Cardiac muscle cell (in vitro differentiated cells and primary cell): ENCODE measurements at regions not wholly inside any gene's neighbourhood (a gene's known extent, or its start where the extent isn't known, plus 50 kb on each side); places are given as distances from the start of the nearest gene placed in this dataset.
"Not testable (repeated sequence)": the region's sequence is repeated elsewhere in the genome, so short reads cannot be mapped to it uniquely, and the experiment has no call there.

Source experiments
- DNase-seq, 2 donors: peaks; one replicate each; pipeline versions ENCODE4 v3.0.0 to v3.0.0-alpha.2; 2010 to 2017; ENCODE audit warnings: low read depth in 1 of 2, low spot score in 1 of 2
- H3K27ac ChIP-seq: fragments of 200-600 bp; sonication (generic); 2 replicates; pipeline ENCODE4 v1.5.1; 2016
- H3K27me3 ChIP-seq: fragments of 200-600 bp; sonication (generic); 2 replicates; pipeline ENCODE4 v1.6.0; 2016; ENCODE audit warnings: control low read depth
- H3K36me3 ChIP-seq: fragments of 200-600 bp; sonication (generic); 2 replicates; pipeline ENCODE4 v1.5.1; 2016; ENCODE audit warnings: control low read depth
- H3K4me1 ChIP-seq: fragments of 200-600 bp; sonication (generic); 2 replicates; pipeline ENCODE4 v1.8.1; 2017; ENCODE audit warnings: low read depth, mild to moderate bottlenecking, mixed run types
- H3K4me3 ChIP-seq: fragments of 200-600 bp; sonication (generic); 2 replicates; pipeline ENCODE4 v1.5.1; 2016; ENCODE audit warnings: mild to moderate bottlenecking
- H3K9me3 ChIP-seq: fragments of 200-600 bp; sonication (generic); 2 replicates; pipeline ENCODE4 v1.5.1; 2017; ENCODE audit warnings: low read depth, mild to moderate bottlenecking, control low read depth

- not testable (repeated sequence) for H3K4me3 ChIP-seq
Measured at GRCh38 chr16:31975826-31976419, 102.3 kb downstream of the ZNF267 start.

GRCh38 chr16:31978463-31978862 is 104.9 kb downstream of the ZNF267 start:
- H3K4me3 ChIP-seq, H3K27me3 ChIP-seq, H3K36me3 ChIP-seq, H3K27ac ChIP-seq, DNase-seq, H3K4me1 ChIP-seq, H3K9me3 ChIP-seq: not testable (repeated sequence)

More at GRCh38 chr16:31975826-31976419, 102.3 kb downstream of the ZNF267 start:
- DNase-seq, H3K27me3 ChIP-seq, H3K4me1 ChIP-seq, H3K36me3 ChIP-seq, H3K27ac ChIP-seq, H3K9me3 ChIP-seq: not testable (repeated sequence)

GRCh38 chr16:31981739-31982138 is 108.1 kb downstream of the ZNF267 start:
- H3K4me3 ChIP-seq, DNase-seq, H3K9me3 ChIP-seq, H3K27me3 ChIP-seq, H3K27ac ChIP-seq, H3K4me1 ChIP-seq, H3K36me3 ChIP-seq: not testable (repeated sequence)

- H3K4me1 ChIP-seq, DNase-seq, H3K4me3 ChIP-seq, H3K27me3 ChIP-seq, H3K9me3 ChIP-seq, H3K36me3 ChIP-seq, H3K27ac ChIP-seq: not testable (repeated sequence)
Measured at GRCh38 chr16:31982986-31983385, 109.4 kb downstream of the ZNF267 start.

GRCh38 chr16:31983666-31984065 is 110.1 kb downstream of the ZNF267 start:
- H3K4me3 ChIP-seq, H3K9me3 ChIP-seq, H3K36me3 ChIP-seq: not testable (repeated sequence)

GRCh38 chr16:31986895-31987294 is 113.3 kb downstream of the ZNF267 start:
- not testable (repeated sequence) for H3K9me3 ChIP-seq, H3K4me3 ChIP-seq, H3K4me1 ChIP-seq, DNase-seq, H3K27me3 ChIP-seq, H3K27ac ChIP-seq, H3K36me3 ChIP-seq

More at GRCh38 chr16:31983666-31984065, 110.1 kb downstream of the ZNF267 start:
- not testable (repeated sequence) for H3K27ac ChIP-seq, H3K27me3 ChIP-seq, H3K4me1 ChIP-seq, DNase-seq

- not testable (repeated sequence) for H3K27ac ChIP-seq, H3K4me3 ChIP-seq, H3K9me3 ChIP-seq, DNase-seq, H3K4me1 ChIP-seq, H3K27me3 ChIP-seq, H3K36me3 ChIP-seq
Measured at GRCh38 chr16:31988595-31989581, 115.3 kb downstream of the ZNF267 start.

- H3K27ac ChIP-seq, H3K27me3 ChIP-seq, H3K36me3 ChIP-seq, DNase-seq, H3K4me3 ChIP-seq, H3K9me3 ChIP-seq, H3K4me1 ChIP-seq: not testable (repeated sequence)
Measured at GRCh38 chr16:31990261-31990660, 116.7 kb downstream of the ZNF267 start.

GRCh38 chr16:31990980-31991379 is 117.4 kb downstream of the ZNF267 start:
- not testable (repeated sequence) for H3K27me3 ChIP-seq, DNase-seq, H3K4me1 ChIP-seq, H3K27ac ChIP-seq, H3K36me3 ChIP-seq, H3K4me3 ChIP-seq, H3K9me3 ChIP-seq

GRCh38 chr16:31996325-31996724 is 122.7 kb downstream of the ZNF267 start:
- not testable (repeated sequence) for H3K9me3 ChIP-seq, H3K36me3 ChIP-seq, DNase-seq, H3K4me1 ChIP-seq, H3K27ac ChIP-seq, H3K4me3 ChIP-seq, H3K27me3 ChIP-seq

GRCh38 chr16:32002496-32002895 is 128.9 kb downstream of the ZNF267 start:
- not testable (repeated sequence) for H3K27me3 ChIP-seq, H3K36me3 ChIP-seq, H3K4me3 ChIP-seq, DNase-seq, H3K4me1 ChIP-seq, H3K27ac ChIP-seq, H3K9me3 ChIP-seq

- H3K9me3 ChIP-seq, H3K36me3 ChIP-seq, DNase-seq, H3K27me3 ChIP-seq, H3K4me3 ChIP-seq, H3K27ac ChIP-seq, H3K4me1 ChIP-seq: not testable (repeated sequence)
Measured at GRCh38 chr16:32003819-32004218, 130.2 kb downstream of the ZNF267 start.

GRCh38 chr16:32038783-32039496 is 165.3 kb downstream of the ZNF267 start:
- not testable (repeated sequence) for H3K36me3 ChIP-seq, H3K27ac ChIP-seq, H3K9me3 ChIP-seq, H3K4me3 ChIP-seq, H3K4me1 ChIP-seq, H3K27me3 ChIP-seq, DNase-seq

- H3K4me3 ChIP-seq, H3K27ac ChIP-seq, DNase-seq, H3K9me3 ChIP-seq, H3K36me3 ChIP-seq, H3K27me3 ChIP-seq, H3K4me1 ChIP-seq: not testable (repeated sequence)
Measured at GRCh38 chr16:32039919-32040318, 166.3 kb downstream of the ZNF267 start.
